ENCODE measurements at regions not wholly inside any gene's neighbourhood (a gene's known extent, or its start where the extent isn't known, plus 50 kb on each side); places are given as distances from the start of the nearest gene placed in this dataset.

DNA sequence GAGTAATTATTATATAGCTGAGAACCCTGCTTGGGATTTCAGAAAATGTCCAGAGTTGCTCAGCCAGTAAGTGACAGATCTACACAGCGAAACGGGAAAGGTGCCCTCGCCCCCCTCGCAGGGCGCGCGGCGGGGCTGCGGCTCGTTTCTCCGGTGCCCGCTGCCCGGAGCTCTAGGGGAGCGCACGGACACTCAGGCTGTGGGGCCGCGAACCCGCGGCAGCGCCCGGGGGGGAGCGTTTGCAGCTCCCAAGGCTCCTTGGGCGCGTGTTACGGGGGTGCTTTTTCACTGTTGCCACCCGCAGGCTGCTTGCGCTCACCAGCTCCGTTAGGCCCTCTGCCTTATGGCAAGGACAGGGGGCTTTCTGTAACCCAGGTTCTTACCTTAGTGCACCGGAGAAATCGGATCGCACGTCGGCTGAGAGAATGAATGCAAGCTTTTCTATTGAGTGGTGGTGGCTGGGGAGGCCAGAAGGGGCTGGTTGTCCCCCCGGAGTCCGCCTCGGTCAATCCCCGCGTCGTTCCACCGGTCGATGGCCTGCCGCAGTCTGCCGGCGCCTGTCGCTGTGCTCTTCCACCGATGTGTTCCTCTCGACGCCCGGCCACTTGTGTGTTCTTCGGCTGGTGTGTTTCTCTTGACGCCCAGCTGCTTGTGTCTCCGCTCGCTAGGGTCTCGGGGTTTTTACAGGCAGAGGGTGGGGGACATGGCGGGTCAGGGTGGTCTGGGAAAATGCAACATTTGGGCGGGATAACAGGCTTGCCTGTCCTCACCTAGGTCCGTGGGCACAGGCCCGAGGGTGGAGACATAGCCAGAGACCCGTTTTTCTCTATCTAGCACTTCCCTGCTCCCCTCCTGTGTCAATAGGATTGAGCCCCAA lies 758.8 kb upstream of the DDX18 start:
- Histone ChIP-seq H3K4me3 (ENCODE audit: low read depth, low read length) (no peak overlapping the region), H3K9me3 (no peaks in the 10 kb centered on the region), H3K4me1 (no peaks in the 10 kb centered on the region), H3K36me3 (no peaks in the 10 kb centered on the region), H3K27me3 (no peaks in the 10 kb centered on the region)
- DNase-seq: no peak
- TF ChIP-seq CTCF (IDR thresholded peaks at IDR 0.05; ENCODE audit: low read depth, low read length): no peak

- no peak for TF ChIP-seq CTCF (IDR thresholded peaks at IDR 0.05; ENCODE audit: low read depth, low read length)
- Histone ChIP-seq H3K9me3 (no peaks in the 10 kb centered on the region), H3K4me1 (no peaks in the 10 kb centered on the region), H3K4me3 (ENCODE audit: low read depth, low read length) (no peak overlapping the region), H3K36me3 (no peaks in the 10 kb centered on the region), H3K27me3 (no peaks in the 10 kb centered on the region)
- no peak for DNase-seq
Observed at GRCh38 chr2:117056376-117056748, 758.1 kb upstream of the DDX18 start.

- Histone ChIP-seq H3K36me3 (no peaks in the 10 kb centered on the region), H3K4me1 (no peaks in the 10 kb centered on the region), H3K9me3 (no peaks in the 10 kb centered on the region), H3K27me3 (no peaks in the 10 kb centered on the region), H3K4me3 (ENCODE audit: low read depth, low read length) (no peak overlapping the region)
- TF ChIP-seq CTCF (IDR thresholded peaks at IDR 0.05; ENCODE audit: low read depth, low read length): no peak
- no peak for DNase-seq
Observed at GRCh38 chr2:117057016-117057415, 757.5 kb upstream of the DDX18 start.

- no peak for DNase-seq
- Histone ChIP-seq H3K4me3 (ENCODE audit: low read depth, low read length) (no peak overlapping the region), H3K27me3 (no peaks in the 10 kb centered on the region), H3K4me1 (no peaks in the 10 kb centered on the region), H3K36me3 (no peaks in the 10 kb centered on the region), H3K9me3 (no peaks in the 10 kb centered on the region)
- TF ChIP-seq CTCF (IDR thresholded peaks at IDR 0.05; ENCODE audit: low read depth, low read length): no peak
Observed at GRCh38 chr2:117058366-117058765, 756.1 kb upstream of the DDX18 start.

DNA sequence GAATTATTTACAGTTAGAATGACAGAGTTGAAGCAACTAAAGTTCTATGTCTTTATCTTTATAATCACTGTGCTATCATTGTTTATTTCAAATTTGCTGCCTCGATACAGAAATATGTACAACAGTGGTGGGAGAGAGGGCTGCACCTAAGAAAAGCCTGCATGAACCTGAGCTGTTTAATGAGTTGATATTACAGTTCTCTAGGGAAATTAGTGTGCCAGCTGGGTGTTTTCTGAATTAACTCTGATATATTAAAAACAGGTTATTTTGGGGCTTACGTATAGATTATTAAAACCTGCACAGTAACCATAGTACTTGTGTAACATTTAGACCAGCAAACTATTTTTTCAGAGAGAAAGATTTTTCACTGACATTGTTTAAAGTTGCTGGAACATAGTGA lies 750.5 kb upstream of the DDX18 start:
- H3K36me3 ChIP-seq: no peaks in the 10 kb centered on the region

More for the DNA sequence above, 750.5 kb upstream of the DDX18 start:
- TF ChIP-seq CTCF (IDR thresholded peaks at IDR 0.05; ENCODE audit: low read depth, low read length): no peak
- Histone ChIP-seq H3K9me3 (no peaks in the 10 kb centered on the region), H3K27me3 (no peaks in the 10 kb centered on the region), H3K4me1 (no peaks in the 10 kb centered on the region), H3K4me3 (ENCODE audit: low read depth, low read length) (no peak overlapping the region)
- DNase-seq: no peak
